H1 (cell line): ENCODE measurements at regions not wholly inside any gene's neighbourhood (a gene's known extent, or its start where the extent isn't known, plus 50 kb on each side); places are given as distances from the start of the nearest gene placed in this dataset.

Experiments used
- JUN ChIP-seq: IDR thresholded peaks from 2 replicates; pipeline ENCODE4 v1.6.1; 2011; ENCODE audit warnings: low read depth, mild to moderate bottlenecking, improper control_type of control experiment, low read length
- KDM1A ChIP-seq: fragments of 200-600, 300-600 bp; sonication (generic); IDR thresholded peaks from 2 replicates; pipeline ENCODE4 v1.7.1; 2016; ENCODE audit warnings: mild to moderate bottlenecking, low read length, borderline replicate concordance
- MAFK ChIP-seq: IDR thresholded peaks from 2 replicates; pipeline ENCODE4 v1.6.1; 2012; ENCODE audit warnings: low read depth, mild to moderate bottlenecking, improper control_type of control experiment, low read length
- MAX ChIP-seq: IDR thresholded peaks from 2 replicates; pipeline ENCODE4 v1.6.1; 2012; ENCODE audit warnings: inconsistent platforms
- SIRT6 ChIP-seq: IDR thresholded peaks from one replicate; pipeline ENCODE4 v1.7.1; 2012; ENCODE audit warnings: low read length, inconsistent platforms
- TEAD4 ChIP-seq: IDR thresholded peaks from 2 replicates; pipeline ENCODE4 v1.6.1; 2012; ENCODE audit warnings: low read depth, low read length, inconsistent platforms, mixed read lengths

- TF ChIP-seq JUN = no peak
- TF ChIP-seq MAX = no peak
- no peak for TF ChIP-seq SIRT6
- no peak for TF ChIP-seq TEAD4
- TF ChIP-seq MAFK = no peak
- TF ChIP-seq KDM1A = no peak
- TF ChIP-seq, all 59 proteins: peak for 2
Measured at GRCh38 chr4:180028682-180029081, 2214.5 kb upstream of the TENM3 start (continued).
